IPS-15b (cell line): ENCODE measurements at regions not wholly inside any gene's neighbourhood (a gene's known extent, or its start where the extent isn't known, plus 50 kb on each side); places are given as distances from the start of the nearest gene placed in this dataset.

ENCODE experiments used
- H3K27me3 ChIP-seq: one replicate; pipeline ENCODE4 v1.6.1; 2013; ENCODE audit warnings: low read length; ENCODE audit not compliant: control insufficient read depth, insufficient read depth
- H3K36me3 ChIP-seq: one replicate; pipeline ENCODE4 v1.6.1; 2013; ENCODE audit warnings: low read length; ENCODE audit not compliant: control insufficient read depth, insufficient read depth
- H3K4me1 ChIP-seq: one replicate; pipeline ENCODE4 v1.6.1; 2013; ENCODE audit warnings: mild to moderate bottlenecking, low read length; ENCODE audit not compliant: control insufficient read depth, insufficient read depth
- H3K4me3 ChIP-seq: one replicate; pipeline ENCODE4 v1.5.1; 2013; ENCODE audit warnings: low read depth, low read length
- H3K9ac ChIP-seq: one replicate; pipeline ENCODE4 v1.6.1; 2013; ENCODE audit warnings: low read depth, mild to moderate bottlenecking, low read length
- H3K9me3 ChIP-seq: one replicate; pipeline ENCODE4 v1.6.1; 2013; ENCODE audit warnings: mild to moderate bottlenecking, low read length; ENCODE audit not compliant: control insufficient read depth, insufficient read depth

GRCh38 chr14:80105488-80105994 lies 105.8 kb downstream of the DIO2 start:
- Histone ChIP-seq H3K9ac (no peak overlapping the region), H3K36me3 (no peaks in the 10 kb centered on the region), H3K4me1 (no peaks in the 10 kb centered on the region), H3K27me3 (no peaks in the 10 kb centered on the region), H3K9me3 (no peaks in the 10 kb centered on the region), H3K4me3 (no peak overlapping the region)

- Histone ChIP-seq H3K4me3 (no peak overlapping the region), H3K27me3 (no peaks in the 10 kb centered on the region), H3K9me3 (no peaks in the 10 kb centered on the region), H3K36me3 (no peaks in the 10 kb centered on the region), H3K9ac (no peak overlapping the region), H3K4me1 (no peaks in the 10 kb centered on the region)
These were observed 109.5 kb downstream of the DIO2 start for GRCh38 chr14:80101835-80102234.

GRCh38 chr14:80100681-80101080 lies 110.6 kb downstream of the DIO2 start:
- Histone ChIP-seq H3K4me1 (no peaks in the 10 kb centered on the region), H3K9me3 (no peaks in the 10 kb centered on the region), H3K4me3 (no peak overlapping the region), H3K9ac (no peak overlapping the region), H3K27me3 (no peaks in the 10 kb centered on the region), H3K36me3 (no peaks in the 10 kb centered on the region)

GRCh38 chr14:80095623-80096022 lies 115.7 kb downstream of the DIO2 start:
- Histone ChIP-seq H3K27me3 (no peaks in the 10 kb centered on the region), H3K4me1 (no peaks in the 10 kb centered on the region), H3K36me3 (no peaks in the 10 kb centered on the region), H3K4me3 (no peak overlapping the region), H3K9ac (no peak overlapping the region), H3K9me3 (no peaks in the 10 kb centered on the region)

- Histone ChIP-seq H3K4me3 (no peak overlapping the region), H3K36me3 (no peaks in the 10 kb centered on the region), H3K27me3 (no peaks in the 10 kb centered on the region), H3K4me1 (no peaks in the 10 kb centered on the region), H3K9me3 (no peaks in the 10 kb centered on the region), H3K9ac (no peak overlapping the region)
These were observed 123.9 kb downstream of the DIO2 start for GRCh38 chr14:80087411-80087810.

- no peaks in the 10 kb centered on the region for H3K9me3 ChIP-seq
- no peak overlapping the region for H3K9ac ChIP-seq
- no peaks in the 10 kb centered on the region for H3K27me3 ChIP-seq
- H3K4me1 ChIP-seq: no peaks in the 10 kb centered on the region
- no peak overlapping the region for H3K4me3 ChIP-seq
- no peaks in the 10 kb centered on the region for H3K36me3 ChIP-seq
These were observed 127.1 kb downstream of the DIO2 start for GRCh38 chr14:80084196-80084595.

GRCh38 chr14:80080601-80081000 lies 130.7 kb downstream of the DIO2 start:
- H3K9me3 ChIP-seq: no peaks in the 10 kb centered on the region
- no peaks in the 10 kb centered on the region for H3K36me3 ChIP-seq
- H3K4me1 ChIP-seq: no peaks in the 10 kb centered on the region
- no peaks in the 10 kb centered on the region for H3K27me3 ChIP-seq
- no peak overlapping the region for H3K4me3 ChIP-seq
- no peak overlapping the region for H3K9ac ChIP-seq

- no peak overlapping the region for H3K4me3 ChIP-seq
- H3K9ac ChIP-seq: no peak overlapping the region
- H3K27me3 ChIP-seq: no peaks in the 10 kb centered on the region
- H3K4me1 ChIP-seq: no peaks in the 10 kb centered on the region
- H3K9me3 ChIP-seq: no peaks in the 10 kb centered on the region
- H3K36me3 ChIP-seq: no peaks in the 10 kb centered on the region
These were observed 132.8 kb downstream of the DIO2 start for GRCh38 chr14:80078501-80078900.

GRCh38 chr14:80077262-80077661 lies 134.0 kb downstream of the DIO2 start:
- Histone ChIP-seq H3K36me3 (no peaks in the 10 kb centered on the region), H3K4me1 (no peaks in the 10 kb centered on the region), H3K9ac (no peak overlapping the region), H3K27me3 (no peaks in the 10 kb centered on the region), H3K9me3 (no peaks in the 10 kb centered on the region), H3K4me3 (no peak overlapping the region)

- Histone ChIP-seq H3K4me3 (no peak overlapping the region), H3K9ac (no peak overlapping the region), H3K36me3 (no peaks in the 10 kb centered on the region), H3K27me3 (no peaks in the 10 kb centered on the region), H3K4me1 (no peaks in the 10 kb centered on the region), H3K9me3 (no peaks in the 10 kb centered on the region)
These were observed 136.3 kb downstream of the DIO2 start for GRCh38 chr14:80074900-80075574.

GRCh38 chr14:80059041-80059440 lies 152.3 kb downstream of the DIO2 start:
- Histone ChIP-seq H3K9ac (no peak overlapping the region), H3K9me3 (no peaks in the 10 kb centered on the region), H3K4me3 (no peak overlapping the region), H3K4me1 (no peaks in the 10 kb centered on the region), H3K36me3 (no peaks in the 10 kb centered on the region), H3K27me3 (no peaks in the 10 kb centered on the region)

GRCh38 chr14:80056497-80056801 lies 154.9 kb downstream of the DIO2 start:
- Histone ChIP-seq H3K9ac (no peak overlapping the region), H3K4me3 (no peak overlapping the region), H3K36me3 (no peaks in the 10 kb centered on the region), H3K27me3 (no peaks in the 10 kb centered on the region), H3K4me1 (no peaks in the 10 kb centered on the region), H3K9me3 (no peaks in the 10 kb centered on the region)
